OCI-LY3 (cell line): ENCODE measurements at regions not wholly inside any gene's neighbourhood (a gene's known extent, or its start where the extent isn't known, plus 50 kb on each side); places are given as distances from the start of the nearest gene placed in this dataset.

Experiments
- H2AFZ ChIP-seq: fragments of 200-600, 300-600 bp; shearing (Covaris generic); 2 replicates; pipeline ENCODE4 v1.6.0; 2014; ENCODE audit warnings: antibody characterized with exemption, low read depth, low read length
- H3K27ac ChIP-seq: fragments of 200-600, 300-600 bp; sonication (generic); 2 replicates; pipeline ENCODE4 v1.5.1; 2014; ENCODE audit warnings: mild to moderate bottlenecking, low read length, moderate library complexity, mixed read lengths
- H3K27me3 ChIP-seq: fragments of 200-600, 300-600 bp; sonication (generic); 2 replicates; pipeline ENCODE4 v1.6.1; 2014; ENCODE audit warnings: low read depth, low read length, mixed read lengths
- H3K36me3 ChIP-seq: fragments of 200-600, 300-600 bp; sonication (generic); replicated peaks from 2 replicates; pipeline ENCODE3; 2014; ENCODE audit warnings: low read depth, low read length, mixed read lengths
- H3K4me1 ChIP-seq: fragments of 300-600, 200-600 bp; sonication (generic); 2 replicates; pipeline ENCODE4 v1.6.1; 2014; ENCODE audit warnings: low read length, mixed read lengths
- H3K4me2 ChIP-seq: fragments of 200-600, 300-600 bp; sonication (generic); 2 replicates; pipeline ENCODE4 v1.6.1; 2014; ENCODE audit warnings: low read length, mixed read lengths
- H3K4me3 ChIP-seq: fragments of 300-600, 200-600 bp; sonication (generic); 2 replicates; pipeline ENCODE4 v1.5.1; 2014; ENCODE audit warnings: antibody characterized with exemption, mild to moderate bottlenecking, low read length, moderate library complexity
- H3K79me2 ChIP-seq: fragments of 300-600, 200-600 bp; shearing (Covaris generic); 2 replicates; pipeline ENCODE4 v1.6.1; 2014; ENCODE audit warnings: mild to moderate bottlenecking, low read length, mixed read lengths
- H3K9ac ChIP-seq: fragments of 300-600, 200-600 bp; shearing (Covaris generic); 2 replicates; pipeline ENCODE4 v1.6.0; 2014; ENCODE audit warnings: mild to moderate bottlenecking, low read length, moderate library complexity
- H3K9me3 ChIP-seq: fragments of 200-600, 300-600 bp; shearing (Covaris generic); 2 replicates; pipeline ENCODE4 v1.6.1; 2014; ENCODE audit warnings: low read length, mixed read lengths; ENCODE audit not compliant: insufficient read depth
- H4K20me1 ChIP-seq: fragments of 200-600, 300-600 bp; sonication (generic); 2 replicates; pipeline ENCODE4 v1.6.1; 2016; ENCODE audit warnings: low read length, mixed read lengths; ENCODE audit not compliant: insufficient read depth
- EZH2phosphoT487 ChIP-seq: fragments of 200-600 bp; shearing (Covaris generic); IDR thresholded peaks from 2 replicates; pipeline ENCODE4 v1.6.1; 2018; ENCODE audit warnings: antibody characterized with exemption, mixed run types, low read depth
- TF ChIP-seq, protein P1 (sequence below): fragments of 200-600, 300-600 bp; sonication (generic); IDR thresholded peaks from 2 replicates; pipeline ENCODE4 v1.5.1; 2014; ENCODE audit warnings: antibody characterized with exemption, low read length, low read depth

- Histone ChIP-seq H3K9ac (no peak overlapping the region), H3K79me2 (no peaks in the 10 kb centered on the region), H4K20me1 (no peaks in the 10 kb centered on the region), H3K4me3 (no peak overlapping the region), H3K4me1 (no peaks in the 10 kb centered on the region), H2AFZ (no peak overlapping the region), H3K27ac (no peak overlapping the region), H3K27me3 (no peaks in the 10 kb centered on the region), H3K4me2 (no peak overlapping the region), H3K9me3 (no peaks in the 10 kb centered on the region), H3K36me3 (no peaks in the 10 kb centered on the region)
- TF ChIP-seq EZH2phosphoT487 = no peak
- TF ChIP-seq, protein P1, sequence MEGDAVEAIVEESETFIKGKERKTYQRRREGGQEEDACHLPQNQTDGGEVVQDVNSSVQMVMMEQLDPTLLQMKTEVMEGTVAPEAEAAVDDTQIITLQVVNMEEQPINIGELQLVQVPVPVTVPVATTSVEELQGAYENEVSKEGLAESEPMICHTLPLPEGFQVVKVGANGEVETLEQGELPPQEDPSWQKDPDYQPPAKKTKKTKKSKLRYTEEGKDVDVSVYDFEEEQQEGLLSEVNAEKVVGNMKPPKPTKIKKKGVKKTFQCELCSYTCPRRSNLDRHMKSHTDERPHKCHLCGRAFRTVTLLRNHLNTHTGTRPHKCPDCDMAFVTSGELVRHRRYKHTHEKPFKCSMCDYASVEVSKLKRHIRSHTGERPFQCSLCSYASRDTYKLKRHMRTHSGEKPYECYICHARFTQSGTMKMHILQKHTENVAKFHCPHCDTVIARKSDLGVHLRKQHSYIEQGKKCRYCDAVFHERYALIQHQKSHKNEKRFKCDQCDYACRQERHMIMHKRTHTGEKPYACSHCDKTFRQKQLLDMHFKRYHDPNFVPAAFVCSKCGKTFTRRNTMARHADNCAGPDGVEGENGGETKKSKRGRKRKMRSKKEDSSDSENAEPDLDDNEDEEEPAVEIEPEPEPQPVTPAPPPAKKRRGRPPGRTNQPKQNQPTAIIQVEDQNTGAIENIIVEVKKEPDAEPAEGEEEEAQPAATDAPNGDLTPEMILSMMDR = no peak
Observed at GRCh38 chr1:218887141-218887925, 286.3 kb upstream of the LYPLAL1 start.

GRCh38 chr1:218890451-218890850 lies 283.2 kb upstream of the LYPLAL1 start:
- TF ChIP-seq, protein P1 = no peak
- no peak for TF ChIP-seq EZH2phosphoT487
- no peaks in the 10 kb centered on the region for H3K27me3 ChIP-seq
- no peak overlapping the region for H2AFZ ChIP-seq

GRCh38 chr1:218891577-218891976 lies 282.1 kb upstream of the LYPLAL1 start:
- Histone ChIP-seq H3K4me2 (no peak overlapping the region), H3K27me3 (no peaks in the 10 kb centered on the region), H3K9ac (no peak overlapping the region), H3K27ac (no peak overlapping the region), H4K20me1 (no peaks in the 10 kb centered on the region), H3K79me2 (no peaks in the 10 kb centered on the region), H3K4me3 (no peak overlapping the region), H3K9me3 (no peaks in the 10 kb centered on the region), H3K36me3 (no peaks in the 10 kb centered on the region), H3K4me1 (no peaks in the 10 kb centered on the region), H2AFZ (no peak overlapping the region)
- no peak for TF ChIP-seq EZH2phosphoT487
- TF ChIP-seq, protein P1 = no peak

More at GRCh38 chr1:218890451-218890850, 283.2 kb upstream of the LYPLAL1 start:
- H3K27ac ChIP-seq = no peak overlapping the region
- H3K9me3 ChIP-seq = no peaks in the 10 kb centered on the region
- H3K9ac ChIP-seq = no peak overlapping the region
- no peaks in the 10 kb centered on the region for H3K36me3 ChIP-seq
- H4K20me1 ChIP-seq = no peaks in the 10 kb centered on the region
- no peaks in the 10 kb centered on the region for H3K4me1 ChIP-seq
- H3K79me2 ChIP-seq = no peaks in the 10 kb centered on the region
- H3K4me3 ChIP-seq = no peak overlapping the region
- no peak overlapping the region for H3K4me2 ChIP-seq

DNA sequence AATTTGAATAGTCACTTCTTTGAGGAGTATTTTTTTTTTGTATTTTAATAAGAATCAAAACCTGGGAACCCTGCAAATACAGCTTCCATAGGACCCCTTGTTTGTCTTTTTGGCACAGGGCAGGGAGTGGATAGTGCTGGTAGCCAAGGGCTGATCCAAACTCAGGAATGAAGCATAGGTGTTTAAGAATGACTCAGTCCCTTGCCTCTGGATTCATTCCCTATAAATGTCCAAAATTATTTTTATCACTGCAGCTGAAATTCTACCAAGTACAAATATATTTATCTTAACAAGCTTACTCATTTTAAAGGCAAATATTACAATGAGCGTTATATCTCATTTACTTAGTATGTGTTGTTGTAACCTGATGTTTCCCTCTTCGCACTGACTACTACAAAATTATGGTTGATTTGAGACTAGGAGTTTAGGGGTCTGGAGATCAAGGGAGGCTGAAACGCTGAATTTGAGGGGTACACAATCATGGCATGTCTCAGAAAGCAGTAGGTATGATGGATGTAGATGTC lies 278.6 kb upstream of the LYPLAL1 start:
- no peak overlapping the region for H3K4me2 ChIP-seq
- H3K27me3 ChIP-seq = no peaks in the 10 kb centered on the region
- no peaks in the 10 kb centered on the region for H4K20me1 ChIP-seq
- no peaks in the 10 kb centered on the region for H3K79me2 ChIP-seq
- no peak overlapping the region for H3K9ac ChIP-seq
- no peak for TF ChIP-seq EZH2phosphoT487
- TF ChIP-seq, protein P1 = no peak
- no peaks in the 10 kb centered on the region for H3K9me3 ChIP-seq
- H3K4me1 ChIP-seq = no peaks in the 10 kb centered on the region
- H3K27ac ChIP-seq = no peak overlapping the region
- H3K4me3 ChIP-seq = no peak overlapping the region
- no peaks in the 10 kb centered on the region for H3K36me3 ChIP-seq
- H2AFZ ChIP-seq = no peak overlapping the region
